ENCODE measurements at regions not wholly inside any gene's neighbourhood (a gene's known extent, or its start where the extent isn't known, plus 50 kb on each side); places are given as distances from the start of the nearest gene placed in this dataset.
"Not testable (repeated sequence)": the region's sequence is repeated elsewhere in the genome, so short reads cannot be mapped to it uniquely, and the experiment has no call there.

- no peaks in the 10 kb centered on the region for H3K36me3 ChIP-seq (ENCODE audit: control insufficient read depth, low read length)
- no peaks in the 10 kb centered on the region for H3K79me2 ChIP-seq (ENCODE audit: control insufficient read depth, low read length)
- no peak overlapping the region for H3K27ac ChIP-seq (ENCODE audit: low read depth, low read length)
- H4K20me1 ChIP-seq (ENCODE audit: control insufficient read depth, insufficient read depth, low read depth, low read length): no peaks in the 10 kb centered on the region
- no peaks in the 10 kb centered on the region for H3K9me2 ChIP-seq (replicated peaks; ENCODE audit: control insufficient read depth, low read length)
- H3K4me1 ChIP-seq (ENCODE audit: control insufficient read depth, low read length): no peaks in the 10 kb centered on the region
- H3K9me3 ChIP-seq (ENCODE audit: control insufficient read depth, insufficient read depth, low read length): peaks cover 9% of the 10 kb centered on the region; the same call in 1 of the 2 replicates
- H3K4me2 ChIP-seq (ENCODE audit: low read length): no peak overlapping the region
- H3K4me3 ChIP-seq (ENCODE audit: low read length): no peak overlapping the region
- no peaks in the 10 kb centered on the region for H3F3A ChIP-seq (ENCODE audit: control insufficient read depth, insufficient read depth)
- no peaks in the 10 kb centered on the region for H3K27me3 ChIP-seq (ENCODE audit: control insufficient read depth, low read length)
- TF ChIP-seq EZH2phosphoT487 (IDR thresholded peaks at IDR 0.05; ENCODE audit: borderline replicate concordance, low read length): no peak
- TF ChIP-seq CTCF (IDR thresholded peaks at IDR 0.05; ENCODE audit: low read depth, low read length, poor library complexity, severe bottlenecking): peak; percentile 36
These were observed 100.3 kb downstream of the F11 start for GRCh38 chr4:186366326-186366725.

- H3K27ac ChIP-seq (ENCODE audit: low read depth, low read length); H3K36me3 ChIP-seq (ENCODE audit: control insufficient read depth, low read length); H3K4me3 ChIP-seq (ENCODE audit: low read length); H3K4me1 ChIP-seq (ENCODE audit: control insufficient read depth, low read length); H3F3A ChIP-seq (ENCODE audit: control insufficient read depth, insufficient read depth); H3K4me2 ChIP-seq (ENCODE audit: low read length); H4K20me1 ChIP-seq (ENCODE audit: control insufficient read depth, insufficient read depth, low read depth, low read length); H3K9me2 ChIP-seq (replicated peaks; ENCODE audit: control insufficient read depth, low read length); H3K27me3 ChIP-seq (ENCODE audit: control insufficient read depth, low read length); H3K79me2 ChIP-seq (ENCODE audit: control insufficient read depth, low read length); H3K9me3 ChIP-seq (ENCODE audit: control insufficient read depth, insufficient read depth, low read length): not testable (repeated sequence)
- peak; percentile 14 for TF ChIP-seq CTCF (IDR thresholded peaks at IDR 0.05; ENCODE audit: low read depth, low read length, poor library complexity, severe bottlenecking)
These were observed 97.0 kb downstream of the F11 start for GRCh38 chr4:186363038-186363437.

- TF ChIP-seq CTCF (IDR thresholded peaks at IDR 0.05; ENCODE audit: low read depth, low read length, poor library complexity, severe bottlenecking) (no peak), EZH2phosphoT487 (IDR thresholded peaks at IDR 0.05; ENCODE audit: borderline replicate concordance, low read length) (no peak)
- H3K4me3 ChIP-seq (ENCODE audit: low read length): no peak overlapping the region
These were observed 94.6 kb downstream of the F11 start for GRCh38 chr4:186360551-186360950.

More at GRCh38 chr4:186360551-186360950, 94.6 kb downstream of the F11 start:
- Histone ChIP-seq H3K4me2 (ENCODE audit: low read length) (no peak overlapping the region), H3F3A (ENCODE audit: control insufficient read depth, insufficient read depth) (no peaks in the 10 kb centered on the region), H3K27me3 (ENCODE audit: control insufficient read depth, low read length) (no peaks in the 10 kb centered on the region), H3K4me1 (ENCODE audit: control insufficient read depth, low read length) (no peaks in the 10 kb centered on the region), H3K27ac (ENCODE audit: low read depth, low read length) (no peak overlapping the region), H3K9me3 (ENCODE audit: control insufficient read depth, insufficient read depth, low read length) (peaks cover 9% of the 10 kb centered on the region; the same call in 1 of the 2 replicates), H3K36me3 (ENCODE audit: control insufficient read depth, low read length) (no peaks in the 10 kb centered on the region), H3K9me2 (replicated peaks; ENCODE audit: control insufficient read depth, low read length) (no peaks in the 10 kb centered on the region), H3K79me2 (ENCODE audit: control insufficient read depth, low read length) (no peaks in the 10 kb centered on the region), H4K20me1 (ENCODE audit: control insufficient read depth, insufficient read depth, low read depth, low read length) (no peaks in the 10 kb centered on the region)
